Fibroblast of mammary gland (primary cell): ENCODE measurements at regions not wholly inside any gene's neighbourhood (a gene's known extent, or its start where the extent isn't known, plus 50 kb on each side); places are given as distances from the start of the nearest gene placed in this dataset.

ENCODE experiments used
- DNase-seq: peaks from one replicate; pipeline ENCODE4 v3.0.0-alpha.2; 2010; ENCODE audit warnings: low read depth
- H3K4me3 ChIP-seq: 2 replicates; pipeline ENCODE4 v1.5.1; 2011; ENCODE audit warnings: low read depth, mild to moderate bottlenecking, low read length, moderate library complexity; ENCODE audit not compliant: control insufficient read depth
- CTCF ChIP-seq: conservative IDR thresholded peaks from 2 replicates; pipeline ENCODE4 v1.5.1; 2011; ENCODE audit warnings: low read depth, low read length, inconsistent platforms; ENCODE audit not compliant: control insufficient read depth, insufficient read depth

GRCh38 chr20:55500130-55500529, 505.2 kb downstream of the CBLN4 start:
- H3K4me3 ChIP-seq = no peak overlapping the region
- no peak for TF ChIP-seq CTCF
- no peak for DNase-seq

- no peak for TF ChIP-seq CTCF
- no peak for DNase-seq
- no peak overlapping the region for H3K4me3 ChIP-seq
Observed at GRCh38 chr20:55488593-55488992, 516.7 kb downstream of the CBLN4 start.

- DNase-seq = no peak
- H3K4me3 ChIP-seq = no peak overlapping the region
- TF ChIP-seq CTCF = no peak
Observed at GRCh38 chr20:55478724-55479450, 526.4 kb downstream of the CBLN4 start.

GRCh38 chr20:55472704-55473103, 532.6 kb downstream of the CBLN4 start:
- H3K4me3 ChIP-seq = no peak overlapping the region
- DNase-seq = no peak
- TF ChIP-seq CTCF = no peak

GRCh38 chr20:55471052-55472006, 534.0 kb downstream of the CBLN4 start:
- no peak overlapping the region for H3K4me3 ChIP-seq
- TF ChIP-seq CTCF = no peak
- no peak for DNase-seq

- no peak overlapping the region for H3K4me3 ChIP-seq
- DNase-seq = no peak
- TF ChIP-seq CTCF = no peak
Observed at GRCh38 chr20:55469074-55469473, 536.2 kb downstream of the CBLN4 start.
